ENCODE measurements at regions not wholly inside any gene's neighbourhood (a gene's known extent, or its start where the extent isn't known, plus 50 kb on each side); places are given as distances from the start of the nearest gene placed in this dataset.

DNA sequence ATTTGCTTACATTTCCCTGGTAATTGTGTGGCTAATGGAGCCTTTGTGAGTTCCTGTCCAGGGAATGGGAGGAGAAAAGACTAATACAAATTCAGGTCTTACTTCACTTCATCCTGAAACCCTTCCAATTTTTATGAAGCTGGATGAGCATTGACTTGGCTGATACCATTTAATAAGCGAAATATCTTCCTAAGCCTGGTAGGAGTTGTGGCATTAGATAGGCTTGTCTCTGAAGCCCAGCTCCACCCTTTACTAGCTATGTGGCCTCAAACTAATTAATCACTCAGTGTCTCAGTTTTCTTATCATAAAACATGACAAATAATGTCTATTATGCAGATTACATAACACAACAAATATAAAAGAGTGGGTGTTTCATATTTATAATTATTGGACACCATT, 106.3 kb downstream of the FGF9 start:
- TF ChIP-seq POLR2A (IDR thresholded peaks at IDR 0.05), result no peak
- TF ChIP-seq, protein P1, sequence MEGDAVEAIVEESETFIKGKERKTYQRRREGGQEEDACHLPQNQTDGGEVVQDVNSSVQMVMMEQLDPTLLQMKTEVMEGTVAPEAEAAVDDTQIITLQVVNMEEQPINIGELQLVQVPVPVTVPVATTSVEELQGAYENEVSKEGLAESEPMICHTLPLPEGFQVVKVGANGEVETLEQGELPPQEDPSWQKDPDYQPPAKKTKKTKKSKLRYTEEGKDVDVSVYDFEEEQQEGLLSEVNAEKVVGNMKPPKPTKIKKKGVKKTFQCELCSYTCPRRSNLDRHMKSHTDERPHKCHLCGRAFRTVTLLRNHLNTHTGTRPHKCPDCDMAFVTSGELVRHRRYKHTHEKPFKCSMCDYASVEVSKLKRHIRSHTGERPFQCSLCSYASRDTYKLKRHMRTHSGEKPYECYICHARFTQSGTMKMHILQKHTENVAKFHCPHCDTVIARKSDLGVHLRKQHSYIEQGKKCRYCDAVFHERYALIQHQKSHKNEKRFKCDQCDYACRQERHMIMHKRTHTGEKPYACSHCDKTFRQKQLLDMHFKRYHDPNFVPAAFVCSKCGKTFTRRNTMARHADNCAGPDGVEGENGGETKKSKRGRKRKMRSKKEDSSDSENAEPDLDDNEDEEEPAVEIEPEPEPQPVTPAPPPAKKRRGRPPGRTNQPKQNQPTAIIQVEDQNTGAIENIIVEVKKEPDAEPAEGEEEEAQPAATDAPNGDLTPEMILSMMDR (IDR thresholded peaks at IDR 0.05), result no peak

All from lower leg skin (tissue), 3 donors.